Adipocyte (in vitro differentiated cells): ENCODE measurements at regions not wholly inside any gene's neighbourhood (a gene's known extent, or its start where the extent isn't known, plus 50 kb on each side); places are given as distances from the start of the nearest gene placed in this dataset.
A peak's percentile ranks its signal among the peaks of the same experiment; 100 is the strongest.
"Not testable (repeated sequence)": the region's sequence is repeated elsewhere in the genome, so short reads cannot be mapped to it uniquely, and the experiment has no call there.

Experiments used
- DNase-seq: peaks from one replicate; pipeline ENCODE4 v3.0.0-alpha.2; 2015; ENCODE audit warnings: low read depth
- H3K27me3 ChIP-seq: replicated peaks from 2 replicates; pipeline ENCODE4 v1.7.0; 2013; ENCODE audit warnings: mild to moderate bottlenecking, low read length, moderate library complexity; ENCODE audit not compliant: control insufficient read depth, insufficient read depth
- H3K36me3 ChIP-seq: 2 replicates; pipeline ENCODE4 v1.7.0; 2013; ENCODE audit warnings: low read length, mild to moderate bottlenecking, moderate library complexity; ENCODE audit not compliant: control insufficient read depth, insufficient read depth, severe bottlenecking
- H3K4me1 ChIP-seq: 2 replicates; pipeline ENCODE4 v1.7.0; 2013; ENCODE audit warnings: mild to moderate bottlenecking, low read length, moderate library complexity; ENCODE audit not compliant: control insufficient read depth, insufficient read depth
- H3K4me3 ChIP-seq: 2 replicates; pipeline ENCODE4 v1.7.0; 2013; ENCODE audit warnings: mild to moderate bottlenecking, low read length, moderate library complexity
- H3K9ac ChIP-seq: 2 replicates; pipeline ENCODE4 v1.7.0; 2013; ENCODE audit warnings: mild to moderate bottlenecking, low read length, moderate library complexity
- H3K9me3 ChIP-seq: 2 replicates; pipeline ENCODE4 v1.7.0; 2013; ENCODE audit warnings: mild to moderate bottlenecking, low read length, moderate library complexity; ENCODE audit not compliant: control insufficient read depth

DNA sequence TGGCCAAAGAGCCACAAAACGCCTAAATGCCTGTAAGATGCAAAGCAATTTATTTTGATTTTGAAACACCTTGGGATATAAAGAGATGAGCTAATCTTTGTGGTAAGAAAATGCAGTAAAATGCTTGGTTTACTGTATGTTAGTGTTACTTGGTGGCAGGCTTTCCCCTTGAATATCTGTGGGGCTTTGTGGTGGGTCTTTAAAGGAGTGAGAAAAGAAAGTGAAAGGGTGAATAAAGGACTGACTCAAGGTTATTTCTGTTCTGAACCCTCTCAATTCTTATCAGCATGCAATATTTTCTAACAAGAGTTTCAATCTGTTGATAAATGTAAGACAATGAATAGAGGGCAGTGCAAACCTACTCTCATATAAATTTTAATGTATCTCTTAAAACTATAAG lies 1555.9 kb upstream of the RAG2 start:
- no peak for DNase-seq
- Histone ChIP-seq H3K9ac (no peak overlapping the region), H3K4me3 (no peak overlapping the region), H3K27me3 (no peaks in the 10 kb centered on the region), H3K4me1 (no peaks in the 10 kb centered on the region), H3K9me3 (no peaks in the 10 kb centered on the region), H3K36me3 (no peaks in the 10 kb centered on the region)

DNA sequence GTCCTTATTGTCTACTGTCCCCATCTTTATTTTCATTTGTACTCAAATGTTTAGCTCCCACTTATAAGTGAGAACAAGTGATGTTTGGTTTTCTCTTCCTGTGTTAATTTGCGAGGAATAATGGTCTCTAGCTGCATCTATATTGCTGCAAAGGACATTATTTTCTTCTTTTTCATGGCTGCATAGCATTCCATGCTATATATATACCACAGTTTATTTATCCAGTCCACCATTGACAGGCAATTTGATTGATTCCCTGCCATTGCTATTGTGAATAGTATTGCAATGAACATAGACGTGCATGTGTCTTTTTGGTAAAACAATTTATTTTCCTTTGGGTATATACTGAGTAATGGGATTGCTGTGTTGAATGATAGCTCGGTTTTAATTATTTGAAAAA lies 1545.8 kb upstream of the RAG2 start:
- Histone ChIP-seq H3K4me1 (no peaks in the 10 kb centered on the region), H3K4me3 (no peak overlapping the region), H3K9ac (no peak overlapping the region), H3K36me3 (no peaks in the 10 kb centered on the region), H3K9me3 (no peaks in the 10 kb centered on the region), H3K27me3 (no peaks in the 10 kb centered on the region)
- DNase-seq = no peak

DNA sequence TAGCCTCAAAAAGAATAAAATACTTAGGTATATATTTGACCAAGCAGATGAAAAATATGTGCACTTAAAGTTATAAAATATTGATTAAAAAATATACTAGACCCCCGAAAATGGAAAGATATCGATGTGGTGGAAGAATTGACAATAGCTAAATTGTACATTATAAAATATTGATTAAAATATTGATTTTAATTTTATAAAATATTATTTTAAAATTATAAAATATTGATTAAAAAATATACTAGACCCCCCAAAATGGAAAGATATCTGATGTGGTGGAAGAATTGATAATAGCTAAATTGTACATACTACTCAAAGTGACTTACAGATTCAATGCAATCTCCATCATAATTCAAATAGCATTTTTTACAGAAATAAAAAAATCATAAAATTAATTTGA lies 1540.9 kb upstream of the RAG2 start:
- Histone ChIP-seq H3K9me3 (no peaks in the 10 kb centered on the region), H3K9ac (no peak overlapping the region), H3K27me3 (no peaks in the 10 kb centered on the region), H3K4me3 (no peak overlapping the region), H3K4me1 (no peaks in the 10 kb centered on the region), H3K36me3 (no peaks in the 10 kb centered on the region)
- no peak for DNase-seq

DNA sequence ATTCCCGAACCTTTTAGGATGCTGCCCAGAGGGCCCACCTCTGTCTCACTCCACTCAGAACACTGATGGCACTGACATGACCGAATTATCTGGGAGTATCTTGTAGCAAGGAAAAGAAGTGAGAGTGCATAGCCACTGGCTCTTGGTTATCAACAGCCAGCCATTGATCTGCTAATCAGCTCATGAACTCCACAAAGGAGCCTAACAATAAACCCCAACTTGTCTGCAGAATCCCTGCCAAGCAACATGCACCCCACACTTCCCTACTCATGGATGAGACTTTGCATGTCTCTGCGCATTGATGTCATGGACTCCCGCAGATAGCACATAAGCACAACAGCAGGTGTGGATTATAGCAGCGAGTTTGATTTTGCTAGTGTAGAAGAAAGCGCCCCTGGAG lies 1538.9 kb upstream of the RAG2 start:
- Histone ChIP-seq H3K9me3 (no peaks in the 10 kb centered on the region), H3K4me1 (no peaks in the 10 kb centered on the region), H3K4me3 (no peak overlapping the region), H3K9ac (no peak overlapping the region), H3K27me3 (no peaks in the 10 kb centered on the region), H3K36me3 (no peaks in the 10 kb centered on the region)
- no peak for DNase-seq

- H3K36me3 ChIP-seq = no peaks in the 10 kb centered on the region
- H3K9ac ChIP-seq = no peak overlapping the region
- H3K9me3 ChIP-seq = no peaks in the 10 kb centered on the region
- peak; percentile 24 for DNase-seq
- no peaks in the 10 kb centered on the region for H3K4me1 ChIP-seq
- no peaks in the 10 kb centered on the region for H3K27me3 ChIP-seq
- H3K4me3 ChIP-seq = no peak overlapping the region
Measured at GRCh38 chr11:38131535-38131934, 1533.5 kb upstream of the RAG2 start.

DNA sequence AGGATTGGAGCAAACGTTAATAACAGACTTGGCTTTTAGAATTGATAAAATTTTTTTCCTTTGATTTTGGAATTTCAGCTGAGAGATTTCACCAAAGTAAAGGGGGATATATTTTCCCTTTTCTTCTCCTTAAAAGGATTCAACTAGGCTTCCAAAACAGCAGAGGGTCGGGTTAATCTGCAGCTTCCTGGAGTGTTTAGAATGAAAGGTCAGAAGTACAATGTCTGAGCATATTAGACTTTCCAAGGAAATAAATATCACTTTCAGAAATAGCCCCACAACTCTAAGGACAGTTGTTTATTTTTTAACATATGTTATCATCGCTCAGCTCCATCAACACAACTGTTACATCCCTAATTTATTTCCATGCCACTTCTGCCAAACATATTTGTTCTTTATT lies 1532.9 kb upstream of the RAG2 start:
- Histone ChIP-seq H3K9me3 (no peaks in the 10 kb centered on the region), H3K4me1 (no peaks in the 10 kb centered on the region), H3K27me3 (no peaks in the 10 kb centered on the region), H3K36me3 (no peaks in the 10 kb centered on the region), H3K4me3 (no peak overlapping the region), H3K9ac (no peak overlapping the region)
- no peak for DNase-seq

DNA sequence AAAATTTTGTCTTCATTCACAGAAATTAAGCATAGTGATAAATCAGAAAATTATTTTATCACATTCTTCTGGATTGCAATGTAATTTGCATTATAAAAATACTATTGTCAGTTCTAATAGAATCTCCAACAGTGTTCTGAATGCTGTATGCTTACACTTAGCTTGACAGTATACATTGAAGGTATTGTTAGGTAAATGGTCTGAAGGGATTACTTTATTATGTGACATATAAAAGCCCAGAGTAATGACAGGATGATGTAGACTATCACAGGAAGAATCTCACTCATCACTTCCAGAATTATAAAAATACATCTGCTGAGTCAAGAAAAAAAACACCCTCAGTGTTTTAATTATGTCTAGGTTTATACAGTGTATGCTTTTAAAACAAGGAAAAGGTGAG lies 1532.5 kb upstream of the RAG2 start:
- H3K9me3 ChIP-seq = no peaks in the 10 kb centered on the region
- H3K27me3 ChIP-seq = no peaks in the 10 kb centered on the region
- no peaks in the 10 kb centered on the region for H3K36me3 ChIP-seq
- no peak for DNase-seq
- H3K9ac ChIP-seq = no peak overlapping the region
- no peaks in the 10 kb centered on the region for H3K4me1 ChIP-seq
- H3K4me3 ChIP-seq = no peak overlapping the region

GRCh38 chr11:38123673-38124072 lies 1525.6 kb upstream of the RAG2 start:
- no peaks in the 10 kb centered on the region for H3K9me3 ChIP-seq
- DNase-seq = no peak
- H3K27me3 ChIP-seq = no peaks in the 10 kb centered on the region
- H3K9ac ChIP-seq = no peak overlapping the region
- H3K4me1 ChIP-seq = no peaks in the 10 kb centered on the region
- no peak overlapping the region for H3K4me3 ChIP-seq
- no peaks in the 10 kb centered on the region for H3K36me3 ChIP-seq

GRCh38 chr11:38116616-38117015 lies 1518.6 kb upstream of the RAG2 start:
- H3K36me3 ChIP-seq, H3K4me1 ChIP-seq, H3K27me3 ChIP-seq, DNase-seq, H3K9me3 ChIP-seq, H3K9ac ChIP-seq, H3K4me3 ChIP-seq: not testable (repeated sequence)

DNA sequence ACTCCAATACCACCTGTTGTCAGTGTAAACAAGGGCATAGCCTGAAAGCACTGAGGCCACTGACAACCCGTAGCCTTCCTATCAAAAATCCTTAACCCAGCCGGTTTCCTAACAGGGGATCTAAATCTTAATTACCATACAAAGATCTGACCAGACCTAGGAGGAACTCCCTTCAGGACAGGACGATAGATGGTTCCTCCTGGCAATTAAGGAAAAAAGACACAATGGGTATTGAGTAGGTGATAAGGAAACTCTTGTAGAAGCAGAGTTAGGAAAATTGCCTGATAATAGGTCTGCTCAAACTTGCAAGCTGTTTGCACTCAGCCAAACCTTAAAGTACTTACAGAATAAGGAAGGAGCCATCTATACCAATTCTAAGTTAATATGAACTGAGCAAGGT lies 1517.3 kb upstream of the RAG2 start:
- H3K4me1 ChIP-seq, H3K36me3 ChIP-seq, H3K9me3 ChIP-seq: not testable (repeated sequence)

DNA sequence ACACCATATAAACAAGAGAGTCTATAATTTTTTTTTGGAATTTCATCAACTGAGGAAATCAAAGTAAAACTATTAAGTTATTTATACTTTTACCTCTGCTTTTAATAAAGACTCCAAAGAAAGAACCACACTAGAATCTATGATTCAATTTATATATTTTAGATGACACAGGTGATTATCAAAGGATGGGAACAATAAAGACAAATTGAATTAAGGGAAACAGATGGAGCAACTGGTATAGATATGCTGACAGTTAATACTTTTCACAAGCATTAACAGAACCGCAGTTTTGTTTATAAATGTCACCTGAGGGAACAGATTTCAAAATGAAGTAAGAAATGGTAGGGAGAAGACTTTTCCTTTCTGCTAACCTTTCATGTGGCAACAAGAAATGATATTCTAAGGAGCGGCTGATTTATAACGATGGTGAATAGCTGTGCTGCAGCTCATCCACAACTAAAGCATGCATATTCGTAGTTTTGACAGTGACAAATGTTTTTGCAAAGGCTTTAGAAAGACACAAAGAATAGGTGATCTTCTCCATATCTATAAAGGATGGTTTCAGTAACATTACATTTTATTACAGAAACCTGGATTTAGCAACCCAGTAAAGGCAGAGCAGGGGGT lies 1502.9 kb upstream of the RAG2 start:
- Histone ChIP-seq H3K9me3 (no peaks in the 10 kb centered on the region), H3K9ac (no peak overlapping the region), H3K27me3 (no peaks in the 10 kb centered on the region), H3K4me1 (no peaks in the 10 kb centered on the region), H3K36me3 (no peaks in the 10 kb centered on the region), H3K4me3 (no peak overlapping the region)
- no peak for DNase-seq

More for the DNA sequence above, 1517.3 kb upstream of the RAG2 start:
- not testable (repeated sequence) for H3K27me3 ChIP-seq, H3K9ac ChIP-seq, DNase-seq, H3K4me3 ChIP-seq

GRCh38 chr11:38095268-38095667 lies 1497.2 kb upstream of the RAG2 start:
- Histone ChIP-seq H3K27me3 (no peaks in the 10 kb centered on the region), H3K4me3 (no peak overlapping the region), H3K4me1 (no peaks in the 10 kb centered on the region), H3K9me3 (peaks cover 4% of the 10 kb centered on the region), H3K36me3 (no peaks in the 10 kb centered on the region), H3K9ac (no peak overlapping the region)
- DNase-seq = no peak
